ENCODE measurements at regions not wholly inside any gene's neighbourhood (a gene's known extent, or its start where the extent isn't known, plus 50 kb on each side); places are given as distances from the start of the nearest gene placed in this dataset.
"Not testable (repeated sequence)": the region's sequence is repeated elsewhere in the genome, so short reads cannot be mapped to it uniquely, and the experiment has no call there.

GRCh38 chrX:47776292-47777006 is 60.3 kb upstream of the ZNF81 start:
- no peak for DNase-seq (ENCODE audit: low spot score)
- no peak for FAIRE-seq

GRCh38 chrX:47772764-47773163 is 63.9 kb upstream of the ZNF81 start:
- DNase-seq (ENCODE audit: low spot score) (no peak), FAIRE-seq (no peak)

GRCh38 chrX:47771473-47771872 is 65.2 kb upstream of the ZNF81 start:
- no peak for FAIRE-seq
- DNase-seq (ENCODE audit: low spot score) = no peak

GRCh38 chrX:47762826-47763225 is 73.9 kb upstream of the ZNF81 start:
- FAIRE-seq = not testable (repeated sequence)

GRCh38 chrX:47752685-47753084 is 84.0 kb upstream of the ZNF81 start:
- DNase-seq (ENCODE audit: low spot score) (no peak), FAIRE-seq (no peak)

More at GRCh38 chrX:47762826-47763225, 73.9 kb upstream of the ZNF81 start:
- not testable (repeated sequence) for DNase-seq (ENCODE audit: low spot score)

GRCh38 chrX:47751670-47752069 is 85.0 kb upstream of the ZNF81 start:
- FAIRE-seq (no peak), DNase-seq (ENCODE audit: low spot score) (peak; percentile 9)

GRCh38 chrX:47749185-47749967 is 87.3 kb upstream of the ZNF81 start:
- DNase-seq (ENCODE audit: low spot score) (no peak), FAIRE-seq (no peak)

GRCh38 chrX:47748576-47748975 is 88.1 kb upstream of the ZNF81 start:
- FAIRE-seq (no peak), DNase-seq (ENCODE audit: low spot score) (no peak)

- DNase-seq (ENCODE audit: low spot score) = no peak
- no peak for FAIRE-seq
Observed at GRCh38 chrX:47746446-47746845, 87.5 kb upstream of the UXT start.

- peak; percentile 94 for FAIRE-seq
Observed at GRCh38 chrX:47745416-47745815, 86.4 kb upstream of the UXT start.

GRCh38 chrX:47743504-47743903 is 84.5 kb upstream of the UXT start:
- FAIRE-seq (peak; percentile 95), DNase-seq (ENCODE audit: low spot score) (peak; percentile 30)

More at GRCh38 chrX:47745416-47745815, 86.4 kb upstream of the UXT start:
- DNase-seq (ENCODE audit: low spot score) = peak; percentile 61

- DNase-seq (ENCODE audit: low spot score); FAIRE-seq: not testable (repeated sequence)
Observed at GRCh38 chrX:47738870-47739269, 79.9 kb upstream of the UXT start.

GRCh38 chrX:47723689-47724088 is 64.7 kb upstream of the UXT start:
- no peak for FAIRE-seq
- DNase-seq (ENCODE audit: low spot score) = no peak

- no peak for DNase-seq (ENCODE audit: low spot score)
- FAIRE-seq = no peak
Observed at GRCh38 chrX:47723083-47723482, 64.1 kb upstream of the UXT start.

- no peak for FAIRE-seq
Observed at GRCh38 chrX:47722260-47722659, 63.3 kb upstream of the UXT start.

GRCh38 chrX:47715078-47715477 is 56.1 kb upstream of the UXT start:
- DNase-seq (ENCODE audit: low spot score); FAIRE-seq: not testable (repeated sequence)

More at GRCh38 chrX:47722260-47722659, 63.3 kb upstream of the UXT start:
- no peak for DNase-seq (ENCODE audit: low spot score)

- FAIRE-seq; DNase-seq (ENCODE audit: low spot score): not testable (repeated sequence)
Observed at GRCh38 chrX:47712675-47713074, 53.7 kb upstream of the UXT start.

GRCh38 chrX:47710252-47710651 is 51.3 kb upstream of the UXT start:
- FAIRE-seq = no peak
- DNase-seq (ENCODE audit: low spot score) = no peak

All from RCC 7860 (cell line).